Keratinocyte (primary cell): ENCODE measurements at regions not wholly inside any gene's neighbourhood (a gene's known extent, or its start where the extent isn't known, plus 50 kb on each side); places are given as distances from the start of the nearest gene placed in this dataset.

Source experiments
- DNase-seq: peaks from one replicate; pipeline ENCODE4 v3.0.0-alpha.2; 2011; ENCODE audit warnings: low read depth, missing footprints, low spot score
- FAIRE-seq: peaks from 2 replicates; lab custom pipeline; 2011; peaks lifted over from hg19 to GRCh38; lab: Jason Lieb, UNC
- H2AFZ ChIP-seq: 2 replicates; pipeline ENCODE4 v1.6.0; 2012; ENCODE audit warnings: low read length, control low read depth, inconsistent platforms; ENCODE audit not compliant: control insufficient read depth
- H3K27ac ChIP-seq: 2 replicates; pipeline ENCODE4 v1.5.1; 2011; ENCODE audit warnings: low read length; ENCODE audit not compliant: control insufficient read depth, insufficient read depth
- H3K27me3 ChIP-seq: 3 replicates; pipeline ENCODE4 v1.6.0; 2011; ENCODE audit warnings: low read length; ENCODE audit not compliant: control insufficient read depth, insufficient read depth; ENCODE audit errors: extremely low read depth
- H3K36me3 ChIP-seq, 2 experiments: 2 replicates in 1 of 2; 3 replicates in 1 of 2; pipeline ENCODE4 v1.5.1; 2011; ENCODE audit warnings: low read length in 2 of 2, mild to moderate bottlenecking in 1 of 2; ENCODE audit not compliant: control insufficient read depth in 2 of 2, insufficient read depth in 2 of 2; ENCODE audit errors: extremely low read depth in 1 of 2
- H3K4me1 ChIP-seq: 3 replicates; pipeline ENCODE4 v1.5.1; 2011; ENCODE audit warnings: low read length; ENCODE audit not compliant: control insufficient read depth, insufficient read depth; ENCODE audit errors: extremely low read depth
- H3K4me2 ChIP-seq: 3 replicates; pipeline ENCODE4 v1.6.0; 2011; ENCODE audit warnings: low read depth, low read length; ENCODE audit not compliant: control insufficient read depth, insufficient read depth; ENCODE audit errors: extremely low read depth
- H3K4me3 ChIP-seq, 3 experiments: fragments of 200-600 bp in 1 of 3; sonication (generic) in 1 of 3; 2 replicates in 2 of 3; 3 replicates in 1 of 3; pipeline ENCODE4 v1.5.1; 2011 to 2016; ENCODE audit warnings: low read length in 3 of 3, mild to moderate bottlenecking in 3 of 3, control low read depth in 2 of 3, inconsistent platforms in 1 of 3, low read depth in 1 of 3, mixed read lengths in 1 of 3, mixed run types in 1 of 3, moderate library complexity in 1 of 3; ENCODE audit not compliant: control insufficient read depth in 2 of 3, insufficient read depth in 2 of 3; ENCODE audit errors: extremely low read depth in 1 of 3
- H3K79me2 ChIP-seq: 2 replicates; pipeline ENCODE4 v1.6.0; 2012; ENCODE audit warnings: low read length; ENCODE audit not compliant: control insufficient read depth, insufficient read depth
- H3K9ac ChIP-seq: 3 replicates; pipeline ENCODE4 v1.6.0; 2011; ENCODE audit warnings: low read length; ENCODE audit not compliant: control insufficient read depth, insufficient read depth; ENCODE audit errors: extremely low read depth
- H3K9me1 ChIP-seq: 3 replicates; pipeline ENCODE4 v1.6.0; 2011; ENCODE audit warnings: low read length; ENCODE audit not compliant: control insufficient read depth, insufficient read depth; ENCODE audit errors: extremely low read depth
- H3K9me3 ChIP-seq: 2 replicates; pipeline ENCODE4 v1.5.1; 2012; ENCODE audit warnings: low read depth, low read length; ENCODE audit not compliant: control insufficient read depth
- H4K20me1 ChIP-seq: 3 replicates; pipeline ENCODE4 v1.6.0; 2011; ENCODE audit warnings: low read length; ENCODE audit not compliant: control insufficient read depth, insufficient read depth; ENCODE audit errors: extremely low read depth
- CTCF ChIP-seq, 3 experiments: IDR thresholded peaks in 1 of 3; conservative IDR thresholded peaks in 1 of 3; optimal IDR thresholded peaks in 1 of 3; 2 replicates in 2 of 3; 3 replicates in 1 of 3; pipeline versions ENCODE3 to v1.5.1; 2011; ENCODE audit warnings: low read length in 3 of 3, mild to moderate bottlenecking in 3 of 3, moderate library complexity in 2 of 3, control low read depth in 1 of 3, inconsistent platforms in 1 of 3; ENCODE audit not compliant: insufficient read depth in 2 of 3; ENCODE audit errors: extremely low read depth in 1 of 3
- EZH2 ChIP-seq: IDR thresholded peaks from one replicate; pipeline ENCODE4 v1.6.1; 2012; ENCODE audit warnings: inconsistent platforms, mild to moderate bottlenecking, low read length, moderate library complexity
- dilution Hi-C: fragments of 300-500 bp; cut with MboI; formaldehyde crosslinking; loops from one replicate; pipeline ENCODE4 v1.7.0; 2020; ENCODE audit warnings: low sequenced_read_pairs; ENCODE audit not compliant: extremely low pct_ligation_motif_present

- no peak for FAIRE-seq
- no peaks in the 10 kb centered on the region for H3K4me1 ChIP-seq
- H2AFZ ChIP-seq: no peak overlapping the region
- no peaks in the 10 kb centered on the region for H4K20me1 ChIP-seq
- no peak overlapping the region for H3K27ac ChIP-seq
- no peaks in the 10 kb centered on the region for H3K36me3 ChIP-seq
- no peaks in the 10 kb centered on the region for H3K79me2 ChIP-seq
- H3K4me2 ChIP-seq: no peak overlapping the region
- dilution Hi-C loops: no loop called here
- no peak for DNase-seq
- no peaks in the 10 kb centered on the region for H3K9me1 ChIP-seq
- no peak overlapping the region for H3K4me3 ChIP-seq
- no peak overlapping the region for H3K9ac ChIP-seq
- no peak for TF ChIP-seq CTCF (optimal IDR thresholded peaks at IDR 0.05 in 1 of 3, IDR thresholded peaks at IDR 0.05 in 1 of 3, conservative IDR thresholded peaks at IDR 0.05 in 1 of 3; ENCODE audit: extremely low read depth in 1 of 3, insufficient read depth in 2 of 3, low read length in 3 of 3)
- no peak for TF ChIP-seq EZH2
- no peaks in the 10 kb centered on the region for H3K9me3 ChIP-seq
- H3K27me3 ChIP-seq: no peaks in the 10 kb centered on the region
Observed at GRCh38 chr13:97873398-97873797, 80.1 kb upstream of the IPO5 start.

DNA sequence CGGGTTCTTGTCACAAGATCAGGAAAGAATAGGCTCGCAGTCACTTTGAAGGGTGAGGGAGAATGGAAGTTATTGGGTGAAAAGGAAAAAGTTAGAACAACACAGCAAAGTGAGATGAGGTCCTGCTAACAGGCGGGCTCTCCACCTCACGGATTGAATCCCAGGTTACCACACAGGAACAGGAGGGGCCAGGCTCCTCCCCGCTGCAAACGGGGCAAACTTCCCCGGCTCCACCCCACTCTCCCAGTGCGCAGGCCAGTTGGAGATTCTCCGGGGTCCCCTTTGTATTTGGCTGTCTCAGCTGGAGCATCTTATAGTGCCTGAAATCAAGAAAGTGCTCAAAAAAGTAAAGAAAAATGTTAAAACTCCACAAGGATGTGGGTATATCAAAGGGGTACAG lies 78.3 kb upstream of the IPO5 start:
- dilution Hi-C loops: no loop called here
- no peak for FAIRE-seq
- no peaks in the 10 kb centered on the region for H3K27me3 ChIP-seq
- TF ChIP-seq EZH2 (no peak), CTCF (optimal IDR thresholded peaks at IDR 0.05 in 1 of 3, IDR thresholded peaks at IDR 0.05 in 1 of 3, conservative IDR thresholded peaks at IDR 0.05 in 1 of 3; ENCODE audit: extremely low read depth in 1 of 3, insufficient read depth in 2 of 3, low read length in 3 of 3) (no peak)
- no peak overlapping the region for H3K4me3 ChIP-seq
- DNase-seq: no peak
- no peak overlapping the region for H2AFZ ChIP-seq
- no peak overlapping the region for H3K9ac ChIP-seq
- no peaks in the 10 kb centered on the region for H3K36me3 ChIP-seq
- H3K4me2 ChIP-seq: no peak overlapping the region
- H3K9me1 ChIP-seq: no peaks in the 10 kb centered on the region
- H3K4me1 ChIP-seq: peaks cover 7% of the 10 kb centered on the region
- H3K79me2 ChIP-seq: no peaks in the 10 kb centered on the region
- H3K27ac ChIP-seq: no peak overlapping the region
- no peaks in the 10 kb centered on the region for H4K20me1 ChIP-seq
- H3K9me3 ChIP-seq: no peaks in the 10 kb centered on the region
